K562 (cell line): ENCODE measurements at regions not wholly inside any gene's neighbourhood (a gene's known extent, or its start where the extent isn't known, plus 50 kb on each side); places are given as distances from the start of the nearest gene placed in this dataset.

Experiments
- ATAC-seq: fragments of 200-7000 bp; cut with Tn5 transposase; 3 replicates; pipeline ENCODE4 v1.9.1; 2020; ENCODE audit warnings: moderate library complexity
- BruUV-seq: library from RNA; stranded (reverse); fragments of 400-500 nt; replicated peaks from 2 replicates; lab custom pipeline; 2021; lab: Mats Ljungman, UMichigan
- CTCF ChIA-PET: fragments of 300-600 bp; formaldehyde crosslinking; extraction: SDS; loops from one replicate; lab custom pipeline; 2021; ENCODE audit warnings: low intra/inter-chr PET ratio; lab: Yijun Ruan, JAX
- POLR2A ChIA-PET: fragments of 300-600, 350-650 bp; sonication (Branson Sonifier 250); formaldehyde crosslinking; extraction: SDS; loops from one replicate; lab custom pipeline; 2021; ENCODE audit warnings: antibody characterized with exemption, inconsistent platforms; lab: Yijun Ruan, JAX
- DNase-seq, 4 experiments: peaks; one replicate each; pipeline versions ENCODE4 v3.0.0 to v3.0.0-alpha.2; 2011 to 2018; ENCODE audit warnings: low spot score in 3 of 4, mixed read lengths in 3 of 4; ENCODE audit errors: extremely low read depth in 1 of 4
- FAIRE-seq: peaks from 2 replicates; lab custom pipeline; 2011; peaks lifted over from hg19 to GRCh38; lab: Jason Lieb, UNC
- H2AFZ ChIP-seq: 2 replicates; pipeline ENCODE4 v1.6.0; 2011; ENCODE audit warnings: low read depth, low read length, control low read depth, inconsistent platforms
- H3K27ac ChIP-seq: fragments of 200-600 bp; 3 replicates; pipeline ENCODE4 v1.8.0; 2011; ENCODE audit warnings: low read depth, mild to moderate bottlenecking, control low read depth, inconsistent platforms, low read length, moderate library complexity, mixed read lengths; ENCODE audit errors: extremely low read depth
- H3K27me3 ChIP-seq, 2 experiments: fragments of 300-600 bp in 1 of 2; 2 replicates in 1 of 2; 3 replicates in 1 of 2; pipeline versions ENCODE4 v1.6.0 to v1.8.0; 2011; ENCODE audit warnings: inconsistent platforms in 2 of 2, low read length in 2 of 2, mild to moderate bottlenecking in 1 of 2, mixed read lengths in 1 of 2, moderate library complexity in 1 of 2; ENCODE audit not compliant: control insufficient read depth in 2 of 2, insufficient read depth in 2 of 2
- H3K36me3 ChIP-seq: fragments of 300-600 bp; 3 replicates; pipeline ENCODE4 v1.8.0; 2011; ENCODE audit warnings: mild to moderate bottlenecking, low read length, inconsistent platforms; ENCODE audit not compliant: control insufficient read depth, insufficient read depth
- H3K4me1 ChIP-seq, 2 experiments: fragments of 200-600 bp in 1 of 2; replicated peaks in 1 of 2; 2 replicates in 1 of 2; 3 replicates in 1 of 2; pipeline versions ENCODE4 v1.5.1 to v1.8.0; 2011; ENCODE audit warnings: inconsistent platforms in 2 of 2, low read length in 2 of 2, mild to moderate bottlenecking in 1 of 2, mixed read lengths in 1 of 2, moderate library complexity in 1 of 2; ENCODE audit not compliant: control insufficient read depth in 2 of 2, insufficient read depth in 2 of 2
- H3K4me2 ChIP-seq: 2 replicates; pipeline ENCODE4 v1.6.1; 2011; ENCODE audit warnings: low read length, control low read depth, inconsistent platforms, mixed read lengths; ENCODE audit not compliant: insufficient read depth
- H3K4me3 ChIP-seq: fragments of 200-600 bp; sonication (generic), shearing (Covaris generic); 2 replicates; pipeline ENCODE4 v1.5.1; 2016; ENCODE audit warnings: control low read depth, inconsistent platforms
- H3K79me2 ChIP-seq: fragments of 200-600 bp; 3 replicates; pipeline ENCODE4 v1.8.0; 2011; ENCODE audit warnings: low read length, inconsistent platforms; ENCODE audit not compliant: control insufficient read depth, insufficient read depth
- H3K9ac ChIP-seq, 2 experiments: 2 replicates each; pipeline versions ENCODE4 v1.6.0 to v1.6.1; 2011; ENCODE audit warnings: low read depth in 2 of 2, low read length in 2 of 2, control low read depth in 1 of 2, inconsistent platforms in 1 of 2, mild to moderate bottlenecking in 1 of 2, mixed read lengths in 1 of 2; ENCODE audit not compliant: insufficient read depth in 1 of 2
- H3K9me1 ChIP-seq: one replicate; pipeline ENCODE4 v1.6.0; 2011; ENCODE audit warnings: inconsistent platforms, mild to moderate bottlenecking, low read length, moderate library complexity; ENCODE audit not compliant: control insufficient read depth, insufficient read depth
- H3K9me3 ChIP-seq: replicated peaks from 2 replicates; pipeline ENCODE4 v1.5.1; 2011; ENCODE audit warnings: low read depth, low read length, inconsistent platforms; ENCODE audit not compliant: control insufficient read depth, insufficient read depth
- H4K20me1 ChIP-seq: replicated peaks from 2 replicates; pipeline ENCODE4 v1.6.1; 2011; ENCODE audit warnings: low read length, inconsistent platforms, mixed read lengths; ENCODE audit not compliant: control insufficient read depth, insufficient read depth
- BRD9 ChIP-seq: fragments of 450-650 bp; IDR thresholded peaks from 2 replicates; pipeline ENCODE4 v1.6.1; 2018; ENCODE audit warnings: low read depth; ENCODE audit not compliant: partially characterized antibody
- CBFA2T3 ChIP-seq: fragments of 450-650 bp; IDR thresholded peaks from 2 replicates; pipeline ENCODE4 v1.6.1; 2017
- ELF1 ChIP-seq: fragments of 200-800 bp; sonication (Bioruptor generic); IDR thresholded peaks from 2 replicates; pipeline ENCODE4 v1.6.1; 2016; ENCODE audit warnings: missing genetic modification characterization, missing compliant biosample characterization
- MEIS2 ChIP-seq: fragments of 450-650 bp; IDR thresholded peaks from 2 replicates; pipeline ENCODE4 v1.6.1; 2014; ENCODE audit warnings: mild to moderate bottlenecking; ENCODE audit not compliant: partially characterized antibody
- MTF1 ChIP-seq: fragments of 250-450 bp; sonication (Bioruptor Pico); IDR thresholded peaks from 2 replicates; pipeline ENCODE4 v1.9.0; 2021; ENCODE audit warnings: moderate library complexity, mild to moderate bottlenecking, inconsistent platforms, borderline replicate concordance
- POLR2A ChIP-seq: fragments of 450-650 bp; conservative IDR thresholded peaks from 2 replicates; pipeline ENCODE4 v1.6.1; 2016
- POLR2AphosphoS5 ChIP-seq: IDR thresholded peaks from 2 replicates; pipeline ENCODE4 v1.6.1; 2011; ENCODE audit warnings: mild to moderate bottlenecking, low read depth, low read length, moderate library complexity; ENCODE audit not compliant: control insufficient read depth, insufficient read depth
- PPARD ChIP-seq: fragments of 250-450 bp; sonication (Bioruptor Pico); IDR thresholded peaks from 2 replicates; pipeline ENCODE4 v1.8.0; 2022; ENCODE audit warnings: inconsistent platforms, mild to moderate bottlenecking, moderate library complexity
- RBBP5 ChIP-seq: fragments of 200-600 bp; sonication (generic); IDR thresholded peaks from 2 replicates; pipeline ENCODE4 v1.6.1; 2012; ENCODE audit warnings: borderline replicate concordance, mild to moderate bottlenecking, low read length, control low read depth, inconsistent platforms; ENCODE audit not compliant: insufficient read depth, poor library complexity, severe bottlenecking
- SIX5 ChIP-seq, 2 experiments: IDR thresholded peaks; 2 replicates each; pipeline ENCODE4 v1.6.1; 2011; ENCODE audit warnings: low read length in 2 of 2, borderline replicate concordance in 1 of 2, low read depth in 1 of 2, mild to moderate bottlenecking in 1 of 2, moderate library complexity in 1 of 2; ENCODE audit not compliant: insufficient read depth in 1 of 2
- ZNF121 ChIP-seq: sonication (generic); formaldehyde crosslinking; conservative IDR thresholded peaks from 2 replicates; pipeline ENCODE4 v1.8.0; 2022; ENCODE audit warnings: missing genetic modification reagents
- WGBS: fragments of 100-300 bp; shearing (Covaris generic); methylation state at CpG from one replicate; pipeline ENCODE4 v1.1.6; 2016; ENCODE audit warnings: low coverage, mixed read lengths; ENCODE audit not compliant: insufficient coverage; ENCODE audit errors: missing lambda C conversion rate; 5-methylcytosine and 5-hydroxymethylcytosine counted together
- in situ Hi-C: fragments of 300-500 bp; cut with MboI; formaldehyde crosslinking; loops from 4 replicates; pipeline ENCODE4 v1.15.0; 2018; ENCODE audit warnings: inconsistent platforms, mixed read lengths
- intact Hi-C: fragments of 100-400 bp; cut with micrococcal nuclease; formaldehyde crosslinking; loops from 2 replicates; pipeline ENCODE4 v1.14.2; 2022
- TF ChIP-seq, protein P1 (sequence below): fragments of 450-650 bp; IDR thresholded peaks from 2 replicates; pipeline ENCODE4 v1.7.0; 2016; ENCODE audit warnings: borderline replicate concordance
- TF ChIP-seq, protein P2 (sequence below): fragments of 450-650 bp; IDR thresholded peaks from 2 replicates; pipeline ENCODE4 v1.6.1; 2017; ENCODE audit warnings: antibody characterized with exemption, mild to moderate bottlenecking
- TF ChIP-seq, protein P3 (sequence below): fragments of 250-450 bp; sonication (Bioruptor Pico); IDR thresholded peaks from 2 replicates; pipeline ENCODE4 v1.5.0; 2022; ENCODE audit warnings: mild to moderate bottlenecking
- TF ChIP-seq, protein P4 (sequence below): sonication (generic); IDR thresholded peaks from 2 replicates; pipeline ENCODE4 v1.6.1; 2016

DNA sequence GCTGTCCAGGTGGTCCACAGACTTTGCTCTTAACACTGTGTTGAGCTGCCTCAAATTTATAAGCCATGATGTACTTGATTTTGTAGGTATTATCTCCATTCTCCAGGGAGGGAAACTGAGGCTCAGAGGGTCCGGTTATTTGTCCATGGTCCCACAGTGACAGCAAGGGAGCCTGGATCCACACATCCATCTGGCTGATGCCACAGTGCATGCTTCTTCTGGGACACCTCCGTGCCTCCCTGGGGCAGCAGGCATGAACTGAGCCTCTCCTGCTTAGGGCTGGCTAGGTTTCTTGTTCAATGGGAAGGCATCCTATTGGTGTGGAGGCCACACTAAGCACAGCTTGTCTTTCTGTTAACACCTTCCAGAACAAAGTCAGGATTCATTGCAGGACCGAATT, 317.3 kb downstream of the AJAP1 start:
- ATAC-seq = no peak
- H3K9me1 ChIP-seq = no peaks in the 10 kb centered on the region
- WGBS = 0% methylated on average over 3 of the region's 3 CpGs
- peaks cover 4 to 10% of the 10 kb centered on the region in 2 experiments; a peak in 3 of 5 replicates for H3K27me3 ChIP-seq
- H3K9me3 ChIP-seq = no peaks in the 10 kb centered on the region
- H3K4me2 ChIP-seq = no peak overlapping the region
- no peak for DNase-seq
- H2AFZ ChIP-seq = no peak overlapping the region
- no peak overlapping the region for H3K4me3 ChIP-seq
- H3K79me2 ChIP-seq = no peaks in the 10 kb centered on the region
- in situ Hi-C loops = no loop called here
- no peaks in the 10 kb centered on the region for H4K20me1 ChIP-seq
- no peaks in the 10 kb centered on the region for H3K4me1 ChIP-seq
- no peak for FAIRE-seq
- no TSS peak for BruUV-seq
- intact Hi-C loops = no loop called here
- no peak overlapping the region for H3K9ac ChIP-seq
- no peak overlapping the region for H3K27ac ChIP-seq
- no peaks in the 10 kb centered on the region for H3K36me3 ChIP-seq
- ChIA-PET CTCF (no interaction called here), POLR2A (no interaction called here)
- no peak for TF ChIP-seq SIX5 (IDR thresholded peaks at IDR 0.05; ENCODE audit: borderline replicate concordance in 1 of 2, insufficient read depth in 1 of 2, low read depth in 1 of 2, low read length in 2 of 2)
- TF ChIP-seq BRD9 = no peak
- TF ChIP-seq, protein P1, sequence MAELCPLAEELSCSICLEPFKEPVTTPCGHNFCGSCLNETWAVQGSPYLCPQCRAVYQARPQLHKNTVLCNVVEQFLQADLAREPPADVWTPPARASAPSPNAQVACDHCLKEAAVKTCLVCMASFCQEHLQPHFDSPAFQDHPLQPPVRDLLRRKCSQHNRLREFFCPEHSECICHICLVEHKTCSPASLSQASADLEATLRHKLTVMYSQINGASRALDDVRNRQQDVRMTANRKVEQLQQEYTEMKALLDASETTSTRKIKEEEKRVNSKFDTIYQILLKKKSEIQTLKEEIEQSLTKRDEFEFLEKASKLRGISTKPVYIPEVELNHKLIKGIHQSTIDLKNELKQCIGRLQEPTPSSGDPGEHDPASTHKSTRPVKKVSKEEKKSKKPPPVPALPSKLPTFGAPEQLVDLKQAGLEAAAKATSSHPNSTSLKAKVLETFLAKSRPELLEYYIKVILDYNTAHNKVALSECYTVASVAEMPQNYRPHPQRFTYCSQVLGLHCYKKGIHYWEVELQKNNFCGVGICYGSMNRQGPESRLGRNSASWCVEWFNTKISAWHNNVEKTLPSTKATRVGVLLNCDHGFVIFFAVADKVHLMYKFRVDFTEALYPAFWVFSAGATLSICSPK = no peak
- TF ChIP-seq, protein P2, sequence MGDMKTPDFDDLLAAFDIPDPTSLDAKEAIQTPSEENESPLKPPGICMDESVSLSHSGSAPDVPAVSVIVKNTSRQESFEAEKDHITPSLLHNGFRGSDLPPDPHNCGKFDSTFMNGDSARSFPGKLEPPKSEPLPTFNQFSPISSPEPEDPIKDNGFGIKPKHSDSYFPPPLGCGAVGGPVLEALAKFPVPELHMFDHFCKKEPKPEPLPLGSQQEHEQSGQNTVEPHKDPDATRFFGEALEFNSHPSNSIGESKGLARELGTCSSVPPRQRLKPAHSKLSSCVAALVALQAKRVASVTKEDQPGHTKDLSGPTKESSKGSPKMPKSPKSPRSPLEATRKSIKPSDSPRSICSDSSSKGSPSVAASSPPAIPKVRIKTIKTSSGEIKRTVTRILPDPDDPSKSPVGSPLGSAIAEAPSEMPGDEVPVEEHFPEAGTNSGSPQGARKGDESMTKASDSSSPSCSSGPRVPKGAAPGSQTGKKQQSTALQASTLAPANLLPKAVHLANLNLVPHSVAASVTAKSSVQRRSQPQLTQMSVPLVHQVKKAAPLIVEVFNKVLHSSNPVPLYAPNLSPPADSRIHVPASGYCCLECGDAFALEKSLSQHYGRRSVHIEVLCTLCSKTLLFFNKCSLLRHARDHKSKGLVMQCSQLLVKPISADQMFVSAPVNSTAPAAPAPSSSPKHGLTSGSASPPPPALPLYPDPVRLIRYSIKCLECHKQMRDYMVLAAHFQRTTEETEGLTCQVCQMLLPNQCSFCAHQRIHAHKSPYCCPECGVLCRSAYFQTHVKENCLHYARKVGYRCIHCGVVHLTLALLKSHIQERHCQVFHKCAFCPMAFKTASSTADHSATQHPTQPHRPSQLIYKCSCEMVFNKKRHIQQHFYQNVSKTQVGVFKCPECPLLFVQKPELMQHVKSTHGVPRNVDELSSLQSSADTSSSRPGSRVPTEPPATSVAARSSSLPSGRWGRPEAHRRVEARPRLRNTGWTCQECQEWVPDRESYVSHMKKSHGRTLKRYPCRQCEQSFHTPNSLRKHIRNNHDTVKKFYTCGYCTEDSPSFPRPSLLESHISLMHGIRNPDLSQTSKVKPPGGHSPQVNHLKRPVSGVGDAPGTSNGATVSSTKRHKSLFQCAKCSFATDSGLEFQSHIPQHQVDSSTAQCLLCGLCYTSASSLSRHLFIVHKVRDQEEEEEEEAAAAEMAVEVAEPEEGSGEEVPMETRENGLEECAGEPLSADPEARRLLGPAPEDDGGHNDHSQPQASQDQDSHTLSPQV = no peak
- TF ChIP-seq POLR2AphosphoS5 = no peak
- no peak for TF ChIP-seq ZNF121 (CRISPR knock-in tag)
- TF ChIP-seq CBFA2T3 = no peak
- no peak for TF ChIP-seq PPARD (CRISPR knock-in tag)
- TF ChIP-seq, protein P3, sequence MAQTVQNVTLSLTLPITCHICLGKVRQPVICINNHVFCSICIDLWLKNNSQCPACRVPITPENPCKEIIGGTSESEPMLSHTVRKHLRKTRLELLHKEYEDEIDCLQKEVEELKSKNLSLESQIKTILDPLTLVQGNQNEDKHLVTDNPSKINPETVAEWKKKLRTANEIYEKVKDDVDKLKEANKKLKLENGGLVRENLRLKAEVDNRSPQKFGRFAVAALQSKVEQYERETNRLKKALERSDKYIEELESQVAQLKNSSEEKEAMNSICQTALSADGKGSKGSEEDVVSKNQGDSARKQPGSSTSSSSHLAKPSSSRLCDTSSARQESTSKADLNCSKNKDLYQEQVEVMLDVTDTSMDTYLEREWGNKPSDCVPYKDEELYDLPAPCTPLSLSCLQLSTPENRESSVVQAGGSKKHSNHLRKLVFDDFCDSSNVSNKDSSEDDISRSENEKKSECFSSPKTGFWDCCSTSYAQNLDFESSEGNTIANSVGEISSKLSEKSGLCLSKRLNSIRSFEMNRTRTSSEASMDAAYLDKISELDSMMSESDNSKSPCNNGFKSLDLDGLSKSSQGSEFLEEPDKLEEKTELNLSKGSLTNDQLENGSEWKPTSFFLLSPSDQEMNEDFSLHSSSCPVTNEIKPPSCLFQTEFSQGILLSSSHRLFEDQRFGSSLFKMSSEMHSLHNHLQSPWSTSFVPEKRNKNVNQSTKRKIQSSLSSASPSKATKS = no peak
- no peak for TF ChIP-seq MEIS2
- TF ChIP-seq, protein P4, sequence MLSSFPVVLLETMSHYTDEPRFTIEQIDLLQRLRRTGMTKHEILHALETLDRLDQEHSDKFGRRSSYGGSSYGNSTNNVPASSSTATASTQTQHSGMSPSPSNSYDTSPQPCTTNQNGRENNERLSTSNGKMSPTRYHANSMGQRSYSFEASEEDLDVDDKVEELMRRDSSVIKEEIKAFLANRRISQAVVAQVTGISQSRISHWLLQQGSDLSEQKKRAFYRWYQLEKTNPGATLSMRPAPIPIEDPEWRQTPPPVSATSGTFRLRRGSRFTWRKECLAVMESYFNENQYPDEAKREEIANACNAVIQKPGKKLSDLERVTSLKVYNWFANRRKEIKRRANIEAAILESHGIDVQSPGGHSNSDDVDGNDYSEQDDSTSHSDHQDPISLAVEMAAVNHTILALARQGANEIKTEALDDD = no peak
- TF ChIP-seq RBBP5 = no peak
- TF ChIP-seq ELF1 (tag) = no peak
- no peak for TF ChIP-seq POLR2A
- no peak for TF ChIP-seq MTF1 (CRISPR knock-in tag)
